A673 (cell line): ENCODE measurements at regions not wholly inside any gene's neighbourhood (a gene's known extent, or its start where the extent isn't known, plus 50 kb on each side); places are given as distances from the start of the nearest gene placed in this dataset.

ENCODE experiments used
- EZH2 ChIP-seq: fragments of 200-600 bp; sonication (generic); IDR thresholded peaks from 2 replicates; pipeline ENCODE4 v1.6.1; 2017; ENCODE audit warnings: borderline replicate concordance, low read depth, mild to moderate bottlenecking, mixed read lengths, antibody characterized with exemption, low read length; ENCODE audit not compliant: poor library complexity, severe bottlenecking
- TF ChIP-seq, protein P1 (sequence below): fragments of 300-800, 200-600 bp; sonication (generic); conservative IDR thresholded peaks from 2 replicates; pipeline ENCODE4 v1.5.1; 2017; ENCODE audit warnings: low read depth, mild to moderate bottlenecking, antibody characterized with exemption, low read length, moderate library complexity, mixed read lengths

DNA sequence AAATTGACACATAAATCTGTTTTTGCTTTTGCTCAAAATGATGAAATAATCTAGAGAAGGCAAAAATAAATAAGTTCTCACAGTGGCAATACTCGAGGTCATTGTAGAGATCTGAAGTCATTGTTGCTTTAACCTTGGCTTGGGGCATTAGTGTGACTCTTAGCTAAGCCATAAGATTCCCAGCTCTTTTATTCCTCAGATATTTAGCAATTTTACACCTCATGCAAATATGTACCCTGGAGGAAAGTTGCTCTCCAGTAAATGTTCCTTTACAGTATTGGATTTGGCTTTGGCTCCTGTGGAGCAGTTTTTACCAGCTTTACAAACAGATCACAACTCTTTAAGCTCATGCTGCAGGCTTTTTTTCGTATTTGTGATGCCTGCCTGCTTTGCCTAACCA lies 134.2 kb upstream of the NABP1 start:
- TF ChIP-seq, protein P1, sequence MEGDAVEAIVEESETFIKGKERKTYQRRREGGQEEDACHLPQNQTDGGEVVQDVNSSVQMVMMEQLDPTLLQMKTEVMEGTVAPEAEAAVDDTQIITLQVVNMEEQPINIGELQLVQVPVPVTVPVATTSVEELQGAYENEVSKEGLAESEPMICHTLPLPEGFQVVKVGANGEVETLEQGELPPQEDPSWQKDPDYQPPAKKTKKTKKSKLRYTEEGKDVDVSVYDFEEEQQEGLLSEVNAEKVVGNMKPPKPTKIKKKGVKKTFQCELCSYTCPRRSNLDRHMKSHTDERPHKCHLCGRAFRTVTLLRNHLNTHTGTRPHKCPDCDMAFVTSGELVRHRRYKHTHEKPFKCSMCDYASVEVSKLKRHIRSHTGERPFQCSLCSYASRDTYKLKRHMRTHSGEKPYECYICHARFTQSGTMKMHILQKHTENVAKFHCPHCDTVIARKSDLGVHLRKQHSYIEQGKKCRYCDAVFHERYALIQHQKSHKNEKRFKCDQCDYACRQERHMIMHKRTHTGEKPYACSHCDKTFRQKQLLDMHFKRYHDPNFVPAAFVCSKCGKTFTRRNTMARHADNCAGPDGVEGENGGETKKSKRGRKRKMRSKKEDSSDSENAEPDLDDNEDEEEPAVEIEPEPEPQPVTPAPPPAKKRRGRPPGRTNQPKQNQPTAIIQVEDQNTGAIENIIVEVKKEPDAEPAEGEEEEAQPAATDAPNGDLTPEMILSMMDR = no peak
- TF ChIP-seq EZH2 = no peak
